AG04450 (cell line): ENCODE measurements at regions not wholly inside any gene's neighbourhood (a gene's known extent, or its start where the extent isn't known, plus 50 kb on each side); places are given as distances from the start of the nearest gene placed in this dataset.

Experiments
- CTCF ChIA-PET: fragments of 300-600, 350-600 bp; formaldehyde crosslinking; extraction: SDS; loops from one replicate; lab custom pipeline; 2022; ENCODE audit warnings: antibody characterized with exemption, inconsistent platforms; lab: Charles Lee
- POLR2A ChIA-PET: fragments of 350-600 bp; formaldehyde crosslinking; extraction: SDS; loops from one replicate; lab custom pipeline; 2021; ENCODE audit warnings: antibody characterized with exemption, inconsistent platforms; lab: Yijun Ruan, JAX
- DNase-seq: peaks from one replicate; pipeline ENCODE4 v3.0.0-alpha.2; 2011; ENCODE audit warnings: low read depth, low spot score
- H3K27ac ChIP-seq: one replicate; pipeline ENCODE4 v1.5.1; 2012; ENCODE audit warnings: low read depth, low read length, control low read depth
- H3K27me3 ChIP-seq: one replicate; pipeline ENCODE4 v1.6.0; 2012; ENCODE audit warnings: low read length; ENCODE audit not compliant: control insufficient read depth, insufficient read depth
- H3K4me3 ChIP-seq: 2 replicates; pipeline ENCODE4 v1.5.1; 2011; ENCODE audit warnings: mild to moderate bottlenecking, low read depth, low read length, control low read depth
- H3K9me3 ChIP-seq: 2 replicates; pipeline ENCODE4 v1.5.1; 2012; ENCODE audit warnings: low read length; ENCODE audit not compliant: control insufficient read depth, insufficient read depth
- CTCF ChIP-seq: IDR thresholded peaks from 2 replicates; pipeline ENCODE4 v1.5.1; 2011; ENCODE audit warnings: low read depth, low read length, control low read depth, inconsistent platforms

- TF ChIP-seq CTCF = no peak
- CTCF ChIA-PET = interaction anchor here (1.2 kb wide), 1 partner anchor 18 kb away, joined by 3 read pairs; no protein-coding TSS in a partner anchor
- no peak for DNase-seq
Measured at GRCh38 chr1:83508485-83509151, 490.3 kb downstream of the TTLL7 start.

DNA sequence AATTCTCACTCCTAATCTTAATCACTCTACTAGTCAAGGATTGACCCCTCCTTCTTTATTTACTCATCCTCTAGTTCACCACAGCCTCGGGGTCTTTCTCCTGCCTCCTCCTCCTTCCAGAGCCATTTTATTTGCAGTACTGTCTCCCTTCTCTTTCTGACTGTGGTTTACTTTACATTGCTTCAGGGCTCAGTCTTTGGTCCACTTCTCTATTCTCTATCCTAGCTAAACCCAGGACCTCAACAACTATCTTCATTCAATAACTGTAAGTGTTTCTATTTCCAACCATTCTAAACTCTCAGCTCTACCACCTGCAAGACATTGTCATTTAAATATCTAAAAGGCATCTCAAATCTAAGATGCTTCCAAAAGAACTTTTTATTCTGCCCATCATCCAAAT, 493.8 kb downstream of the TTLL7 start:
- H3K4me3 ChIP-seq = no peak overlapping the region
- no peak overlapping the region for H3K27ac ChIP-seq
- CTCF ChIA-PET = no interaction called here
- no peaks in the 10 kb centered on the region for H3K9me3 ChIP-seq
- H3K27me3 ChIP-seq = no peaks in the 10 kb centered on the region
- no peak for DNase-seq
- no peak for TF ChIP-seq CTCF
- POLR2A ChIA-PET = no interaction called here

More at GRCh38 chr1:83508485-83509151, 490.3 kb downstream of the TTLL7 start:
- H3K9me3 ChIP-seq = no peaks in the 10 kb centered on the region
- POLR2A ChIA-PET = no interaction called here
- no peaks in the 10 kb centered on the region for H3K27me3 ChIP-seq
- no peak overlapping the region for H3K27ac ChIP-seq
- no peak overlapping the region for H3K4me3 ChIP-seq

DNA sequence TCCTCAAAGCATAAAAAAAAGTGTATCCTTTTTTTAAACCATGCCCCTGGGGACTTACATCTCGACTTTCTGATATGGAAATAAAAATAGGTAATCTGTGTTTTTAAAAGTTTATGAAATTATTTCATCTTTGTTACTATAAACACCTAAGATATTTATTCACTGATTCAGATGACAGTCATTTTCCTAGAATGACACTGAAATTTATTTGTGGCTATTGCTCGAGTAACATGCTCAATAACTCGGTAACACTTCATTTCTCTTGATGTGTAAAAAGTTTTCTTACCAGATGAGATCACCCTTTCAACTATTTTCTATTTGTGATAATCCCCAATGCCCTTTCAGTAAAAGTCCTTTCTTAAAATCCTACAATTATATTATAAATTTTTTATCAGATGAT, 495.8 kb downstream of the TTLL7 start:
- Histone ChIP-seq H3K9me3 (no peaks in the 10 kb centered on the region), H3K27me3 (no peaks in the 10 kb centered on the region), H3K27ac (no peak overlapping the region), H3K4me3 (no peak overlapping the region)
- CTCF ChIA-PET = no interaction called here
- POLR2A ChIA-PET = no interaction called here
- no peak for DNase-seq
- no peak for TF ChIP-seq CTCF

DNA sequence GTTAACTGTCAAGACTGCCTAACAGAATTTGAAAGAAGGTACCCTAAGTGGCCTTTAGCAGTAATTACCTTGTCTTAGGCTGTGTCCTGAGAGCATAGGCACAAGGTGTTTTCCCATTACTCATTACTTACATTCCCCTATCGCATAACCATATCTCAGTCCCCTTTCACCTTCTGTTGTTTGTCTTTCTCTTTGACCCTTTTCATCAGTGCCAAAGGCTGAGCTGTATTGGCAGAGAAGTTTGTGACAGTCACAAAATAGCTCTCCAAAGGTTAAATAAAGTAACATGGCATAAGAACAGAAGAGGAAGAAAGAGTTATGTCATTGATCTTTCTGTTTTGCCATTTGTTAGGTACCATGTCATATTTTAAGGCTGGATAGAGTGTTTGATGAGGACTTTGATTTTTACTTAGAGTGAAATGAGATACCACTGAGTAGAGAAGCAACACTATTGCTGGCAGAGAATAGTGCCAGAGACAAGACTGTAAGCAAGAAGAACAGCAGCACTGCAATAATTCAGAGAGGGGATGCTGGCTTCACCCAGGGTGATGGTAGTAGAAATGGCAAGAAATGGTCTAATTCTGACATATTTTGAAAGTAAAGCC, 497.8 kb downstream of the TTLL7 start:
- CTCF ChIA-PET = interaction anchor here (0.6 kb wide), 1 partner anchor 18 kb away, joined by 3 read pairs; no protein-coding TSS in a partner anchor
- POLR2A ChIA-PET = no interaction called here

More for the DNA sequence above, 497.8 kb downstream of the TTLL7 start:
- no peak for DNase-seq
- Histone ChIP-seq H3K9me3 (no peaks in the 10 kb centered on the region), H3K27ac (no peak overlapping the region), H3K4me3 (no peak overlapping the region), H3K27me3 (no peaks in the 10 kb centered on the region)
- no peak for TF ChIP-seq CTCF
